Astrocyte (in vitro differentiated cells and primary cell): ENCODE measurements at regions not wholly inside any gene's neighbourhood (a gene's known extent, or its start where the extent isn't known, plus 50 kb on each side); places are given as distances from the start of the nearest gene placed in this dataset.

Experiments used
- DNase-seq: peaks from one replicate; pipeline ENCODE4 v3.0.0-alpha.2; 2010; ENCODE audit warnings: low read depth
- FAIRE-seq: peaks from 2 replicates; lab custom pipeline; 2011; peaks lifted over from hg19 to GRCh38; lab: Jason Lieb, UNC
- H2AFZ ChIP-seq: 2 replicates; pipeline ENCODE4 v1.6.0; 2012; ENCODE audit warnings: low read depth, low read length, inconsistent platforms
- H3K27ac ChIP-seq: 2 replicates; pipeline ENCODE4 v1.5.1; 2011; ENCODE audit warnings: low read depth, low read length, inconsistent platforms
- H3K27me3 ChIP-seq: 2 replicates; pipeline ENCODE4 v1.6.0; 2011; ENCODE audit warnings: low read length, inconsistent platforms; ENCODE audit not compliant: insufficient read depth
- H3K36me3 ChIP-seq: 2 replicates; pipeline ENCODE4 v1.5.1; 2011; ENCODE audit warnings: low read length, inconsistent platforms; ENCODE audit not compliant: insufficient read depth
- H3K4me1 ChIP-seq: 2 replicates; pipeline ENCODE4 v1.5.1; 2011; ENCODE audit warnings: low read length, inconsistent platforms; ENCODE audit not compliant: insufficient read depth
- H3K4me2 ChIP-seq: 2 replicates; pipeline ENCODE4 v1.6.0; 2012; ENCODE audit warnings: low read length, inconsistent platforms
- H3K4me3 ChIP-seq: 2 replicates; pipeline ENCODE4 v1.5.1; 2011; ENCODE audit warnings: low read depth, mild to moderate bottlenecking, low read length, inconsistent platforms; ENCODE audit not compliant: insufficient read depth
- H3K79me2 ChIP-seq: 2 replicates; pipeline ENCODE4 v1.6.0; 2012; ENCODE audit warnings: mild to moderate bottlenecking, low read length, inconsistent platforms; ENCODE audit not compliant: insufficient read depth
- H3K9ac ChIP-seq: 2 replicates; pipeline ENCODE4 v1.6.0; 2012; ENCODE audit warnings: mild to moderate bottlenecking, low read length, inconsistent platforms
- H3K9me3 ChIP-seq: 2 replicates; pipeline ENCODE4 v1.5.1; 2012; ENCODE audit warnings: low read depth, mild to moderate bottlenecking, low read length, inconsistent platforms; ENCODE audit not compliant: insufficient read depth
- H4K20me1 ChIP-seq: 2 replicates; pipeline ENCODE4 v1.6.0; 2012; ENCODE audit warnings: low read length, inconsistent platforms; ENCODE audit not compliant: insufficient read depth
- H3K27ac Mint-ChIP-seq: one replicate; pipeline ENCODE4 v1.8.0; 2021; ENCODE audit warnings: mild to moderate bottlenecking, mixed read lengths; ENCODE audit not compliant: unreplicated experiment
- H3K27me3 Mint-ChIP-seq: one replicate; pipeline ENCODE4 v1.8.0; 2021; ENCODE audit warnings: low read depth, mixed read lengths; ENCODE audit not compliant: unreplicated experiment
- H3K36me3 Mint-ChIP-seq: one replicate; pipeline ENCODE4 v1.8.0; 2021; ENCODE audit warnings: low read depth, mixed read lengths; ENCODE audit not compliant: unreplicated experiment
- H3K4me1 Mint-ChIP-seq: one replicate; pipeline ENCODE4 v1.8.0; 2021; ENCODE audit warnings: low read depth, mixed read lengths; ENCODE audit not compliant: unreplicated experiment
- H3K4me3 Mint-ChIP-seq: one replicate; pipeline ENCODE4 v1.8.0; 2021; ENCODE audit warnings: mild to moderate bottlenecking, moderate library complexity, mixed read lengths; ENCODE audit not compliant: unreplicated experiment
- H3K9me3 Mint-ChIP-seq: one replicate; pipeline ENCODE4 v1.8.0; 2021; ENCODE audit warnings: mild to moderate bottlenecking, mixed read lengths; ENCODE audit not compliant: unreplicated experiment
- CTCF ChIP-seq: IDR thresholded peaks from 2 replicates; pipeline ENCODE4 v1.5.1; 2011; ENCODE audit warnings: low read depth, mild to moderate bottlenecking, inconsistent platforms, low read length, moderate library complexity; ENCODE audit not compliant: insufficient read depth
- EZH2 ChIP-seq: IDR thresholded peaks from 2 replicates; pipeline ENCODE4 v1.6.1; 2012; ENCODE audit warnings: mild to moderate bottlenecking, low read length, inconsistent platforms; ENCODE audit not compliant: insufficient read depth

GRCh38 chr15:53390549-53390948 is 368.9 kb downstream of the WDR72 start:
- no peak for DNase-seq
- H3K79me2 ChIP-seq: no peaks in the 10 kb centered on the region
- no peak for TF ChIP-seq EZH2
- no peak for TF ChIP-seq CTCF
- Mint-ChIP-seq H3K4me1 (no peaks in the 10 kb centered on the region), H3K4me3 (no peak overlapping the region), H3K27me3 (peaks cover 3% of the 10 kb centered on the region), H3K9me3 (no peaks in the 10 kb centered on the region), H3K27ac (no peak overlapping the region), H3K36me3 (no peaks in the 10 kb centered on the region)
- no peak overlapping the region for H3K27ac ChIP-seq
- no peak for FAIRE-seq
- H3K9ac ChIP-seq: no peak overlapping the region
- no peaks in the 10 kb centered on the region for H4K20me1 ChIP-seq
- H3K4me2 ChIP-seq: no peak overlapping the region
- H2AFZ ChIP-seq: no peak overlapping the region
- no peaks in the 10 kb centered on the region for H3K36me3 ChIP-seq
- H3K27me3 ChIP-seq: no peaks in the 10 kb centered on the region
- H3K4me3 ChIP-seq: no peak overlapping the region
- no peaks in the 10 kb centered on the region for H3K4me1 ChIP-seq
- H3K9me3 ChIP-seq: no peaks in the 10 kb centered on the region

DNA sequence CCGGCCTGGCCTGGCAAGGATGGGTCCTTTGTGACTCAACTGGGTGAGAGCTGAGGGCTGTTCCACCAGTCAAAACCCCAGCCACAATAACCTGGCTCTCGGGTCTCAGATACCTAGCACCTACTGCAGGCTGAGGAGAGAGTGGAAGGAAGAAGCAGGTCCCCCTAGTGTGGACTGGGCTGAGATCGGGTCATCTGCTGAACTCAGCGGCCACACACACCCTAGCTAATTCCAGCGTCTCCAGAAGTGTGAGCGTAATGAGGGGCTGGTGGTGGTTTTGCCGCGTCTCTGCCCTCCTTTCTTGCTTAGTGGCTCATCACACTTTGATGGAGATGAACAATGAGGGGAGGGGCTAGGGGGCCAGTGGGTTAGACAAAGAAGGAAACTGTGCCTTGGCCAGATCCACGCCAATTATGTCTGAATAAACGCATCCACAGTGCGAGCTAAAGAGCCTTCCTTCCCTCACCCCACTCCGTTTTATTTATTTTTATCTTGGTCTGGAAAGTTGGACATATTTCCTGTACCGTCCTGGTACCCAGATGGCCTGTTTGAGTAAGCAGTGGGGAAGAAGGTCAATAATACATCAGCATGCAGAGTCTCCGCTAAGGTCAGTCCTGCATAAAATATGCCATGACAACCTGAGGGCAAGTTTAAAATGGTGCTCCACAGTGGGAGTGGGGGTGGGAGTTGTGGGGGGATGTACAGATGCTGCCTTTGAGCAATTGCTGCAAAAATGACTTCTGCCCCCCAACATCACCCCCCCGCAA is 370.0 kb downstream of the WDR72 start:
- Mint-ChIP-seq H3K36me3 (no peaks in the 10 kb centered on the region), H3K27ac (no peak overlapping the region), H3K4me3 (no peak overlapping the region), H3K4me1 (no peaks in the 10 kb centered on the region), H3K9me3 (no peaks in the 10 kb centered on the region), H3K27me3 (peaks cover 3% of the 10 kb centered on the region)
- no peak overlapping the region for H3K4me2 ChIP-seq
- no peak for FAIRE-seq
- TF ChIP-seq CTCF (no peak), EZH2 (no peak)
- H3K9me3 ChIP-seq: no peaks in the 10 kb centered on the region
- H4K20me1 ChIP-seq: no peaks in the 10 kb centered on the region
- no peak overlapping the region for H3K27ac ChIP-seq
- H3K79me2 ChIP-seq: no peaks in the 10 kb centered on the region
- no peaks in the 10 kb centered on the region for H3K36me3 ChIP-seq
- no peak overlapping the region for H3K4me3 ChIP-seq
- H2AFZ ChIP-seq: no peak overlapping the region
- H3K27me3 ChIP-seq: no peaks in the 10 kb centered on the region
- DNase-seq: no peak
- no peak overlapping the region for H3K9ac ChIP-seq
- no peaks in the 10 kb centered on the region for H3K4me1 ChIP-seq

GRCh38 chr15:53384417-53384816 is 375.0 kb downstream of the WDR72 start:
- H3K27me3 Mint-ChIP-seq: no peaks in the 10 kb centered on the region
- H3K9me3 ChIP-seq: no peaks in the 10 kb centered on the region
- no peaks in the 10 kb centered on the region for H3K9me3 Mint-ChIP-seq
- TF ChIP-seq CTCF (no peak), EZH2 (no peak)
- H3K4me3 Mint-ChIP-seq: no peak overlapping the region
- H3K27me3 ChIP-seq: no peaks in the 10 kb centered on the region
- no peak overlapping the region for H3K9ac ChIP-seq
- H3K36me3 Mint-ChIP-seq: no peaks in the 10 kb centered on the region
- H3K4me3 ChIP-seq: no peak overlapping the region
- no peak for DNase-seq
- FAIRE-seq: no peak
- H3K79me2 ChIP-seq: no peaks in the 10 kb centered on the region
- H4K20me1 ChIP-seq: no peaks in the 10 kb centered on the region
- no peaks in the 10 kb centered on the region for H3K4me1 Mint-ChIP-seq
- H3K27ac Mint-ChIP-seq: no peak overlapping the region
- H3K27ac ChIP-seq: no peak overlapping the region
- no peak overlapping the region for H2AFZ ChIP-seq
- no peaks in the 10 kb centered on the region for H3K36me3 ChIP-seq
- H3K4me1 ChIP-seq: no peaks in the 10 kb centered on the region
- no peak overlapping the region for H3K4me2 ChIP-seq
